Fibroblast of lung (primary cell): ENCODE measurements at regions not wholly inside any gene's neighbourhood (a gene's known extent, or its start where the extent isn't known, plus 50 kb on each side); places are given as distances from the start of the nearest gene placed in this dataset.

Experiments used
- DNase-seq, 2 donors: peaks; one replicate each; pipeline versions ENCODE4 v3.0.0 to v3.0.0-alpha.2; 2010; ENCODE audit warnings: low read depth in 2 of 2
- H2AFZ ChIP-seq: 2 replicates; pipeline ENCODE4 v1.5.1; 2012; ENCODE audit warnings: low read length, control low read depth, inconsistent platforms
- H3K27ac ChIP-seq: 2 replicates; pipeline ENCODE4 v1.5.1; 2011; ENCODE audit warnings: low read length, control low read depth; ENCODE audit not compliant: insufficient read depth
- H3K27me3 ChIP-seq: 2 replicates; pipeline ENCODE4 v1.5.1; 2011; ENCODE audit warnings: mild to moderate bottlenecking, low read length; ENCODE audit not compliant: control insufficient read depth, insufficient read depth
- H3K36me3 ChIP-seq: 2 replicates; pipeline ENCODE4 v1.5.1; 2011; ENCODE audit warnings: low read length; ENCODE audit not compliant: control insufficient read depth, insufficient read depth
- H3K4me1 ChIP-seq: 2 replicates; pipeline ENCODE4 v1.5.1; 2011; ENCODE audit warnings: low read length; ENCODE audit not compliant: control insufficient read depth, insufficient read depth; ENCODE audit errors: extremely low read depth
- H3K4me2 ChIP-seq: 2 replicates; pipeline ENCODE4 v1.5.1; 2011; ENCODE audit warnings: low read length, control low read depth; ENCODE audit not compliant: insufficient read depth; ENCODE audit errors: extremely low read depth
- H3K4me3 ChIP-seq, 4 experiments: fragments of 200-600 bp in 1 of 4; sonication (generic) in 1 of 4; replicated peaks in 1 of 4; 2 replicates each; pipeline ENCODE4 v1.5.1; 2011 to 2016; ENCODE audit warnings: low read length in 4 of 4, low read depth in 3 of 4, mild to moderate bottlenecking in 3 of 4, control low read depth in 2 of 4, inconsistent platforms in 1 of 4, mixed read lengths in 1 of 4; ENCODE audit not compliant: insufficient read depth in 1 of 4; ENCODE audit errors: control extremely low read depth in 1 of 4
- H3K79me2 ChIP-seq: 2 replicates; pipeline ENCODE4 v1.5.1; 2012; ENCODE audit warnings: mild to moderate bottlenecking, low read length, inconsistent platforms; ENCODE audit not compliant: control insufficient read depth, insufficient read depth
- H3K9ac ChIP-seq: 2 replicates; pipeline ENCODE4 v1.5.1; 2011; ENCODE audit warnings: mild to moderate bottlenecking, low read length, control low read depth; ENCODE audit not compliant: insufficient read depth
- H3K9me3 ChIP-seq: 2 replicates; pipeline ENCODE4 v1.5.1; 2012; ENCODE audit warnings: low read depth, low read length; ENCODE audit not compliant: control insufficient read depth, insufficient read depth
- H4K20me1 ChIP-seq: 2 replicates; pipeline ENCODE4 v1.5.1; 2011; ENCODE audit warnings: low read length; ENCODE audit not compliant: control insufficient read depth, insufficient read depth; ENCODE audit errors: extremely low read depth
- EZH2 ChIP-seq: IDR thresholded peaks from 2 replicates; pipeline ENCODE4 v1.5.1; 2012; ENCODE audit warnings: low read length, control low read depth, mild to moderate bottlenecking; ENCODE audit errors: missing control alignments
- TF ChIP-seq, protein P1 (sequence below), 2 donors: IDR thresholded peaks in 1 of 2; conservative IDR thresholded peaks in 1 of 2; 1 replicate in 1 of 2; 2 replicates in 1 of 2; pipeline ENCODE4 v1.5.1; 2011 to 2012; ENCODE audit warnings: low read length in 2 of 2, control low read depth in 1 of 2, inconsistent platforms in 1 of 2, low read depth in 1 of 2, mild to moderate bottlenecking in 1 of 2

DNA sequence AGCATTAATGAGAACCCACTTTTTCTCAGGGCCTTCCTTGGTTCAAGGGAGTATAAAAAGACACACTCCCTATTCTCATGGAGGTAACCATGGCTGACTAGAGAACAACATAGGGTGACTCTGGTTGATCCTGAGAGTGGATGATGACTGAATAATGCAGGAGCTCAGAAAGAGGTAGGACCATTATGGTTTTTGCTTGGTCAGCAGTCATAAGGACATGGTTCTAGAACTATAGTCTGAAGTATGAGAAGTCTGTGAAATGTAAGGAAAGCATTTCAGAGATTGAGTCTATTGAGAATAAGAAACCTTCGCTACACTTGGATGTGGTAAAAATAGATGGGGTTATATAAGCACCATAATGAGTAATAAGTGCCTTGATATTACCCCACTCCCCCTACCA, 184.1 kb upstream of the GPR149 start:
- no peak overlapping the region for H3K9ac ChIP-seq
- no peak for TF ChIP-seq EZH2
- H3K4me1 ChIP-seq: no peaks in the 10 kb centered on the region
- no peak overlapping the region for H3K4me3 ChIP-seq
- no peaks in the 10 kb centered on the region for H4K20me1 ChIP-seq
- H3K27ac ChIP-seq: no peak overlapping the region
- H3K27me3 ChIP-seq: no peaks in the 10 kb centered on the region
- no peaks in the 10 kb centered on the region for H3K9me3 ChIP-seq
- DNase-seq: no peak
- no peak overlapping the region for H2AFZ ChIP-seq
- no peak overlapping the region for H3K4me2 ChIP-seq
- no peaks in the 10 kb centered on the region for H3K36me3 ChIP-seq
- H3K79me2 ChIP-seq: no peaks in the 10 kb centered on the region

DNA sequence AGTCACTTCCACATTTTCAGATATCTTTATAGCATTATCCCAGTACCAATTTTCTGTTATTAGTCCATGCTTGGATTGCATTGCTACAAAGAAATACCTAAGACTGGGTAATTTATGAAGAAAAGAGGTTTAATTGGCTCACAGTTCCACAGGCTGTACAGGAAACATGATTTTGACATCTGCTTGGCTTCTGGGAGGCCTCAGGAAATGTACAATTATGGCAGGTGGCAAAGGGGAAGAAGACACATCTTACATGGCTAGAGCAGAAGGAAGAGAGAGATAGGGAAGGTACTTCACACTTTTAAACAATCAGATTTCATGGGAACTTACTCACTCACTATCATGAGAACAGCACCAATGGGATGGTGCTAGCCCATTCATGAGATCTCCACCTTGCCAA, 172.3 kb upstream of the GPR149 start:
- Histone ChIP-seq H3K79me2 (no peaks in the 10 kb centered on the region), H3K36me3 (no peaks in the 10 kb centered on the region), H3K9me3 (no peaks in the 10 kb centered on the region), H3K4me1 (no peaks in the 10 kb centered on the region), H4K20me1 (no peaks in the 10 kb centered on the region), H3K27ac (no peak overlapping the region), H3K9ac (no peak overlapping the region), H2AFZ (no peak overlapping the region), H3K4me3 (no peak overlapping the region), H3K4me2 (no peak overlapping the region), H3K27me3 (no peaks in the 10 kb centered on the region)
- TF ChIP-seq, protein P1, sequence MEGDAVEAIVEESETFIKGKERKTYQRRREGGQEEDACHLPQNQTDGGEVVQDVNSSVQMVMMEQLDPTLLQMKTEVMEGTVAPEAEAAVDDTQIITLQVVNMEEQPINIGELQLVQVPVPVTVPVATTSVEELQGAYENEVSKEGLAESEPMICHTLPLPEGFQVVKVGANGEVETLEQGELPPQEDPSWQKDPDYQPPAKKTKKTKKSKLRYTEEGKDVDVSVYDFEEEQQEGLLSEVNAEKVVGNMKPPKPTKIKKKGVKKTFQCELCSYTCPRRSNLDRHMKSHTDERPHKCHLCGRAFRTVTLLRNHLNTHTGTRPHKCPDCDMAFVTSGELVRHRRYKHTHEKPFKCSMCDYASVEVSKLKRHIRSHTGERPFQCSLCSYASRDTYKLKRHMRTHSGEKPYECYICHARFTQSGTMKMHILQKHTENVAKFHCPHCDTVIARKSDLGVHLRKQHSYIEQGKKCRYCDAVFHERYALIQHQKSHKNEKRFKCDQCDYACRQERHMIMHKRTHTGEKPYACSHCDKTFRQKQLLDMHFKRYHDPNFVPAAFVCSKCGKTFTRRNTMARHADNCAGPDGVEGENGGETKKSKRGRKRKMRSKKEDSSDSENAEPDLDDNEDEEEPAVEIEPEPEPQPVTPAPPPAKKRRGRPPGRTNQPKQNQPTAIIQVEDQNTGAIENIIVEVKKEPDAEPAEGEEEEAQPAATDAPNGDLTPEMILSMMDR (conservative IDR thresholded peaks at IDR 0.05 in 1 of 2, IDR thresholded peaks at IDR 0.05 in 1 of 2; ENCODE audit: low read depth in 1 of 2, low read length in 2 of 2): no peak
- TF ChIP-seq EZH2: no peak
- no peak for DNase-seq

DNA sequence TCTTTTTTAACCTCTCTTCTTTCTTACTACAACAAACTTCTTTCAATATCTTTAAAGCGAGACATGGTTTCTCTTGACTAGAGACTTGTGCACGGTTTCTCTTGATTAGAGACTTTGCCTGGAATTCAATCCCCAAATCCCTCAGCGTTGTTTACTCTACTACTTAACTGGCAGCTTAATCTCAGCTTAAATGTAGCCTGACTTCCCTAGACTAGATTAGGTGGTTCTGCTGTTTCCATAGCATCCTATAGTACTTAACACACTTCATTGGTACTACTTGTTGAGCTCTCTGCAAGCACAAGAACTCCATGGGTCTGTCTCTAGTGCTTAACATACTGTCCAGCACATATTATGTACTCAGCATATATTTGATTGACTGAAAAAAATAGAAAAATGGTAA, 168.2 kb upstream of the GPR149 start:
- no peak overlapping the region for H3K4me3 ChIP-seq
- H3K9me3 ChIP-seq: no peaks in the 10 kb centered on the region
- H3K4me1 ChIP-seq: no peaks in the 10 kb centered on the region
- TF ChIP-seq, protein P1 (conservative IDR thresholded peaks at IDR 0.05 in 1 of 2, IDR thresholded peaks at IDR 0.05 in 1 of 2; ENCODE audit: low read depth in 1 of 2, low read length in 2 of 2): no peak
- TF ChIP-seq EZH2: no peak
- no peaks in the 10 kb centered on the region for H3K36me3 ChIP-seq
- no peak overlapping the region for H3K4me2 ChIP-seq
- no peaks in the 10 kb centered on the region for H3K79me2 ChIP-seq
- H3K27me3 ChIP-seq: no peaks in the 10 kb centered on the region
- H3K9ac ChIP-seq: no peak overlapping the region
- no peak overlapping the region for H2AFZ ChIP-seq
- no peaks in the 10 kb centered on the region for H4K20me1 ChIP-seq
- DNase-seq: no peak
- no peak overlapping the region for H3K27ac ChIP-seq
